Transverse colon (tissue), 4 donors: ENCODE measurements at regions not wholly inside any gene's neighbourhood (a gene's known extent, or its start where the extent isn't known, plus 50 kb on each side); places are given as distances from the start of the nearest gene placed in this dataset.

ENCODE experiments used
- DNase-seq: peaks from one replicate; pipeline ENCODE4 v3.0.0-alpha.2; 2019
- H3K27ac ChIP-seq, 4 donors: fragments of 200-600 bp; sonication (generic); 2 replicates each; pipeline ENCODE4 v1.5.1; 2016 to 2018; ENCODE audit warnings: inconsistent platforms in 4 of 4
- H3K27me3 ChIP-seq: fragments of 200-600 bp; sonication (generic); 2 replicates; pipeline ENCODE4 v1.5.1; 2017; ENCODE audit warnings: inconsistent platforms
- H3K36me3 ChIP-seq, 4 donors: fragments of 200-600 bp; sonication (generic); 2 replicates each; pipeline ENCODE4 v1.5.1; 2017 to 2019; ENCODE audit warnings: inconsistent platforms in 4 of 4
- H3K4me1 ChIP-seq, 4 donors: fragments of 200-600 bp; sonication (generic); 2 replicates each; pipeline ENCODE4 v1.5.1; 2017 to 2020; ENCODE audit warnings: inconsistent platforms in 4 of 4
- H3K4me3 ChIP-seq, 4 donors: fragments of 200-600 bp; sonication (generic); 1 replicate in 1 of 4; 2 replicates in 3 of 4; pipeline versions ENCODE4 v1.5.1 to v1.6.1; 2017 to 2019; ENCODE audit warnings: inconsistent platforms in 4 of 4
- H3K9me3 ChIP-seq, 2 donors: fragments of 200-600 bp; sonication (generic); 2 replicates each; pipeline ENCODE4 v1.5.1; 2017 to 2019; ENCODE audit warnings: inconsistent platforms in 2 of 2
- EP300 ChIP-seq: sonication (generic); formaldehyde crosslinking; IDR thresholded peaks from one replicate; pipeline ENCODE4 v1.6.1; 2017; ENCODE audit warnings: antibody characterized with exemption, low read depth
- POLR2A ChIP-seq: fragments of 450-650 bp; IDR thresholded peaks from one replicate; pipeline ENCODE4 v1.6.1; 2016; ENCODE audit warnings: antibody characterized with exemption, mild to moderate bottlenecking, moderate library complexity
- POLR2AphosphoS5 ChIP-seq, 3 donors: sonication (generic); formaldehyde crosslinking; IDR thresholded peaks; one replicate each; pipeline ENCODE4 v1.6.1; 2016; ENCODE audit warnings: antibody characterized with exemption in 3 of 3
- WGBS, 2 donors: methylation state at CpG; one replicate each; pipeline ENCODE4 v1.1.5; 2018; ENCODE audit warnings: low coverage in 1 of 2; 5-methylcytosine and 5-hydroxymethylcytosine counted together
- in situ Hi-C, 4 donors: fragments of 200-750 bp; cut with MboI; loops; one replicate each; pipeline versions ENCODE4 v1.15.0 to v1.15.1; 2017; ENCODE audit warnings: low sequenced_read_pairs in 3 of 4, low pct_ligation_motif_present in 1 of 4, low pct_unique_long_range_greater_than_20kb in 1 of 4
- intact Hi-C: fragments of 100-400 bp; cut with DNase I; formaldehyde crosslinking; loops from one replicate; pipeline ENCODE4 v1.15.1; 2023; ENCODE audit warnings: low total_unique reads
- TF ChIP-seq, protein P1 (sequence below), 5 experiments: fragments of 200-600 bp in 3 of 5; fragments of 450-650 bp in 2 of 5; sonication (generic) in 3 of 5; IDR thresholded peaks; 1 replicate in 2 of 5; 2 replicates in 3 of 5; pipeline ENCODE4 v1.5.1; 2016 to 2017; ENCODE audit warnings: antibody characterized with exemption in 5 of 5, inconsistent platforms in 3 of 5, mild to moderate bottlenecking in 2 of 5, moderate library complexity in 1 of 5

DNA sequence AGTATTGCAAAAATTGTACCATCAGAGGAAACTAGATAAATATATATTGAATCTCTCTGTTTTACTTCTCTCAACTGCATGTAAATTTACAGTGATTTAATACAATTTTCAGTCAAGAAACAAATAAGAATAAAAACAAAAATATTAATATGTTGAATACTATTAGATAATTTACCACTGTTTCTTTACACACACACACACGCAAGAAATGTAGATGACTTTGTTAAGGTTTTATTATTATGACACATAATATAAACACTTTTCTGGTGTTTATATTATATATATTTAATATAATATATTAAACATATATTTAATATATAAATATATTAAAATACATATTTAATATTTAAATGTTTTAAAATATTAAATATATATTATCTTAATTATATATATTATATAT lies 814.3 kb upstream of the CDH10 start:
- no peak for DNase-seq
- intact Hi-C loops (no loop called here), in situ Hi-C loops (no loop called here)
- Histone ChIP-seq H3K4me1 (no peaks in the 10 kb centered on the region), H3K36me3 (no peaks in the 10 kb centered on the region), H3K27ac (no peak overlapping the region), H3K4me3 (no peak overlapping the region), H3K9me3 (no peaks in the 10 kb centered on the region), H3K27me3 (no peaks in the 10 kb centered on the region)
- TF ChIP-seq POLR2A: no peak
- no peak for TF ChIP-seq POLR2AphosphoS5 (IDR thresholded peaks at IDR 0.05)
- no peak for TF ChIP-seq EP300
- TF ChIP-seq, protein P1, sequence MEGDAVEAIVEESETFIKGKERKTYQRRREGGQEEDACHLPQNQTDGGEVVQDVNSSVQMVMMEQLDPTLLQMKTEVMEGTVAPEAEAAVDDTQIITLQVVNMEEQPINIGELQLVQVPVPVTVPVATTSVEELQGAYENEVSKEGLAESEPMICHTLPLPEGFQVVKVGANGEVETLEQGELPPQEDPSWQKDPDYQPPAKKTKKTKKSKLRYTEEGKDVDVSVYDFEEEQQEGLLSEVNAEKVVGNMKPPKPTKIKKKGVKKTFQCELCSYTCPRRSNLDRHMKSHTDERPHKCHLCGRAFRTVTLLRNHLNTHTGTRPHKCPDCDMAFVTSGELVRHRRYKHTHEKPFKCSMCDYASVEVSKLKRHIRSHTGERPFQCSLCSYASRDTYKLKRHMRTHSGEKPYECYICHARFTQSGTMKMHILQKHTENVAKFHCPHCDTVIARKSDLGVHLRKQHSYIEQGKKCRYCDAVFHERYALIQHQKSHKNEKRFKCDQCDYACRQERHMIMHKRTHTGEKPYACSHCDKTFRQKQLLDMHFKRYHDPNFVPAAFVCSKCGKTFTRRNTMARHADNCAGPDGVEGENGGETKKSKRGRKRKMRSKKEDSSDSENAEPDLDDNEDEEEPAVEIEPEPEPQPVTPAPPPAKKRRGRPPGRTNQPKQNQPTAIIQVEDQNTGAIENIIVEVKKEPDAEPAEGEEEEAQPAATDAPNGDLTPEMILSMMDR (IDR thresholded peaks at IDR 0.05): no peak
- whole genome bisulfite sequencing, 2 donors: 86 to 88% methylated on average over 1 of the region's 1 CpG

DNA sequence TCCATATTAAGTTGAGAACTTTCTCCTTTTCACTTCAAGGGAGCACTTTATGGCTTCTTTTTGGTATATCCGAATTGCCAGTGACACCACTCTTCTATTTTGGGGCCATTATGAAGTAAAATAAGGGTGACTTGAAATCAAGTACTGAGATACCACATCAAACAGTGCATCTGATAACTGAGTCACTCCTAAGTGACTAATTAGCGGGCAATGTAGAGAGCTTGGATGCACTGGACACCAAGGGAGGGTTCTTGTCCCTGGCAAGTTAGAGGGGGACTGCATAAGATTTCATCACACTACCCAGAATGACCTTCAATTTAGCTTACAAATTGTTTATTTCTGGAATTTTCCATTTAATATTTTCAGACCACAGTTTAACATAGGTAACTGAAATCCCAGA lies 813.9 kb upstream of the CDH10 start:
- no peak overlapping the region for H3K27ac ChIP-seq
- no peak overlapping the region for H3K4me3 ChIP-seq
- no peaks in the 10 kb centered on the region for H3K36me3 ChIP-seq
- H3K9me3 ChIP-seq: no peaks in the 10 kb centered on the region
- no peaks in the 10 kb centered on the region for H3K4me1 ChIP-seq
- whole genome bisulfite sequencing, 2 donors: 78 to 83% methylated on average over 2 of the region's 2 CpGs
- in situ Hi-C loops (no loop called here), intact Hi-C loops (no loop called here)
- TF ChIP-seq POLR2AphosphoS5 (IDR thresholded peaks at IDR 0.05): no peak
- no peak for TF ChIP-seq POLR2A
- TF ChIP-seq EP300: no peak
- no peaks in the 10 kb centered on the region for H3K27me3 ChIP-seq
- DNase-seq: no peak

DNA sequence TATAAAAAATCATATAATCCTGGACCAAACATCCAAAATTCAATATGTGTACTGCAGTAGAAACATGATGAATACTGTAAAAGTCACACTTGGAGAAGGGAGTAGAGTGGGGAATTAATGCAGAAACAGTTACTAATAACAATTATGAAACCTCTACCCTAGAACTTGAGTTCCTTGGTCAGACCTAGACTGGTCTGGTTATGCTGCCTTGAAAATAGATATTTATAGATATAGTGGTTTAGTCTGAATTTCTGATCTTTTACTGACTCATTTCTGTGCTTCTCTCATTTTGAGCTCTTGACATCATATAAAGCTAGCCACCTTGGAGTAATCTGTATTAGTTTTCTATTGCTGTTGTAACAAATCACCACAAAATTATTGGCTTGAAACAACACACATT lies 808.7 kb upstream of the CDH10 start:
- H3K9me3 ChIP-seq: no peaks in the 10 kb centered on the region
- no peak overlapping the region for H3K4me3 ChIP-seq
- DNase-seq: no peak
- H3K27ac ChIP-seq: no peak overlapping the region
- in situ Hi-C loops: no loop called here
- no peaks in the 10 kb centered on the region for H3K27me3 ChIP-seq
- intact Hi-C loops: no loop called here
- H3K4me1 ChIP-seq: no peaks in the 10 kb centered on the region
- no peaks in the 10 kb centered on the region for H3K36me3 ChIP-seq
- no peak for TF ChIP-seq EP300
- TF ChIP-seq POLR2AphosphoS5 (IDR thresholded peaks at IDR 0.05): no peak
- no peak for TF ChIP-seq POLR2A
- TF ChIP-seq, protein P1 (IDR thresholded peaks at IDR 0.05): no peak

DNA sequence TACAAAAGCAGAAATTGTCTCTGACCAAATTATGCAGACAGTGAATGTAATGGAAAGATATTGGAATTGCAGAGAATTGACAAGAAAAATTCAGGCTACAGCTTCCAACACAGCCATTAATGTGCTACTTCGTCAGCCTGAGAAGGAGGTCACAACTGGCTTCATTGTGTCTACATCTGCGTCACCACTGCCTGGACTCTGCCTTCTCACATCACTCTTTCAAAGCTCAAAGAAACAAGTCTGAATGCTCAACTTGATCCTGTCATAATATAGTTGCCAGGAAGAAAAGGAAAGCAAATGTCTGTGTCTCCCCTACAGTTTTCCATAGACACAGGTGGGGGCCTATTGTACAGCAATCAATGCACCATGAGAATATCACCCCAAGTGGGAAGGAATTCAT lies 806.5 kb upstream of the CDH10 start:
- Histone ChIP-seq H3K27me3 (no peaks in the 10 kb centered on the region), H3K4me1 (no peaks in the 10 kb centered on the region), H3K27ac (no peak overlapping the region), H3K36me3 (no peaks in the 10 kb centered on the region), H3K4me3 (no peak overlapping the region), H3K9me3 (peaks cover 0 to 3% of the 10 kb centered on the region in 2 donors)
- 64 to 69% methylated on average over 2 of the region's 2 CpGs for WGBS, 2 donors
- in situ Hi-C loops: no loop called here
- no peak for TF ChIP-seq POLR2AphosphoS5 (IDR thresholded peaks at IDR 0.05)
- TF ChIP-seq, protein P1 (IDR thresholded peaks at IDR 0.05): no peak
- TF ChIP-seq POLR2A: no peak
- TF ChIP-seq EP300: no peak
- intact Hi-C loops: no loop called here
- DNase-seq: no peak

DNA sequence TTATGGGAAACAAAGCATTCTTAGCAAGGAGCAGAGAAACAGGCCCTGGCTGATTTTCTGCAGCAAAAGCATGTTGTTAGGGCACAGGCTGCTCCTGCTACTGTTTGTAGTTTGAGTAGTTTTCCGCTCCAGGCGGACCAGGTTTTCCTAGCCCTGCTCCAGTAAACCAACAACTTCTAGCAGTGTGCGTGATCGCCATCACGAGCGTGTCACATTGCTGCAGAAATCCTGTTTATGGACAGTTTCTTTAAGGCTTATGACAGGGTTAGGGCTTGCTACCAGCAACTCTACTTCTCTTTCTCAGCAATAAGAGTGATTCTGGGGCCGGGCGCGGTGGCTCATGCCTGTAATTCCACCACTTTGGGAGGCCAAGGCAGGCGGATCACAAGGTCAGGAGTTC lies 803.9 kb upstream of the CDH10 start:
- Histone ChIP-seq H3K4me3 (no peak overlapping the region), H3K4me1 (no peaks in the 10 kb centered on the region), H3K27ac (no peak overlapping the region), H3K27me3 (no peaks in the 10 kb centered on the region), H3K36me3 (no peaks in the 10 kb centered on the region), H3K9me3 (peaks cover 0 to 3% of the 10 kb centered on the region in 2 donors)
- WGBS, 2 donors: 83% methylated on average over 10 of the region's 10 CpGs; no CpG with 5 or more reads in 1 of the 2 donors
- TF ChIP-seq EP300: no peak
- TF ChIP-seq POLR2A: no peak
- TF ChIP-seq, protein P1 (IDR thresholded peaks at IDR 0.05): no peak
- no peak for TF ChIP-seq POLR2AphosphoS5 (IDR thresholded peaks at IDR 0.05)
- in situ Hi-C loops (no loop called here), intact Hi-C loops (no loop called here)
- no peak for DNase-seq
